ENCODE measurements at regions not wholly inside any gene's neighbourhood (a gene's known extent, or its start where the extent isn't known, plus 50 kb on each side); places are given as distances from the start of the nearest gene placed in this dataset.
A peak's percentile ranks its signal among the peaks of the same experiment; 100 is the strongest.

DNA sequence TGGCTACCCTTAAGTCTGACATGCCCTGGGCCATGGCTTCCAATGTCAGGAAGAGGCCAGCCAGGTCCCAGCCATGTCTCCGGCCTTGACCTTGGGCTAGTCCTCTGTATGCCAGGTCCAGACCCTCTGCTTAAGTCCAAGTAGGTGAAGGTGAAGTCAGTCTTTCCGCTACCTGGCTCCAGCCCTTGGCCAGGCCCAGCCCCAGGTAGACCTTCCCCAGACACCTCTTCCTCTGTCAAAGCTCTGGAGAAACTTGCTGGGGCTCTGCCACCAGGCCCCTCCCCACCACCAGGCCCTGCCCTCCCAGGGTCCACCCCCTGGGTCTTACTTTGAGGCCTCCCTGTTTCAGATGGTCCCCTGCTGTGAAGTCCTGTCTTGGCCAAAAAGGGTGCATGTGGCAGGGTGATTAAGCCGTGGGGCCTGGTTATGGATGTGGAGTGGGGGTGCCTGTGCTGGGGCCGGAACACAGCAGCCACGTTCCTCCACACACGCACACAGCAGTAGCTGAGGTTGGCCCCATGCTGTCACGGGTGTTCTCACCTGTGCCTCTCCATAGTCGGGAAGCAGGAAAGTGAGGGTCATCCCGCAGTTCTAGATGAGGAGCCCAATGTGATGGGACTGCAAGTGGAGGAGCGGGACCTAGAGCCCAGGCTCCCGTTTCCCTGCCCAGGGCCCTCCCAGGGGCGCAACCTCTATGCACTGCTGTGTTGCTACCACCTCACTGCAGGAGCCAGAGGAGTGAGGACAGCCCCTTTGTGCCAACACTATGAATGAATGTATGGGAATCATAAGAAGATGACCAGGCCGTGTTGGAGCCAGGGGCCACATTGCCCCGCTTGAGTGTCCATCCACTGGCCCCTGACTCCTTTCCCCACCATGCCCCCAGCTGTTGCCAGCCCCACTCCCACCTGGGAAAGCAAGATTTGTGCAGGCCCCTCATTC lies 72.2 kb downstream of the LINC01488 start:
- DNase-seq = no peak
- Histone ChIP-seq H3K27me3 (no peaks in the 10 kb centered on the region), H3K27ac (no peak overlapping the region), H3K36me3 (no peaks in the 10 kb centered on the region), H3K4me1 (no peaks in the 10 kb centered on the region), H3K9me3 (peaks cover 9 to 24% (median 14%) of the 10 kb centered on the region in 4 donors), H3K4me3 (no peak overlapping the region)
- WGBS, 2 donors = 91 to 93% methylated on average over 4 to 14 of the region's 14 CpGs
- peak in 1 of 2 donors; percentile 41 for ATAC-seq (ENCODE audit: low FRiP score in 2 of 2)
- TF ChIP-seq, protein P1, sequence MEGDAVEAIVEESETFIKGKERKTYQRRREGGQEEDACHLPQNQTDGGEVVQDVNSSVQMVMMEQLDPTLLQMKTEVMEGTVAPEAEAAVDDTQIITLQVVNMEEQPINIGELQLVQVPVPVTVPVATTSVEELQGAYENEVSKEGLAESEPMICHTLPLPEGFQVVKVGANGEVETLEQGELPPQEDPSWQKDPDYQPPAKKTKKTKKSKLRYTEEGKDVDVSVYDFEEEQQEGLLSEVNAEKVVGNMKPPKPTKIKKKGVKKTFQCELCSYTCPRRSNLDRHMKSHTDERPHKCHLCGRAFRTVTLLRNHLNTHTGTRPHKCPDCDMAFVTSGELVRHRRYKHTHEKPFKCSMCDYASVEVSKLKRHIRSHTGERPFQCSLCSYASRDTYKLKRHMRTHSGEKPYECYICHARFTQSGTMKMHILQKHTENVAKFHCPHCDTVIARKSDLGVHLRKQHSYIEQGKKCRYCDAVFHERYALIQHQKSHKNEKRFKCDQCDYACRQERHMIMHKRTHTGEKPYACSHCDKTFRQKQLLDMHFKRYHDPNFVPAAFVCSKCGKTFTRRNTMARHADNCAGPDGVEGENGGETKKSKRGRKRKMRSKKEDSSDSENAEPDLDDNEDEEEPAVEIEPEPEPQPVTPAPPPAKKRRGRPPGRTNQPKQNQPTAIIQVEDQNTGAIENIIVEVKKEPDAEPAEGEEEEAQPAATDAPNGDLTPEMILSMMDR (IDR thresholded peaks at IDR 0.05) = no peak
- TF ChIP-seq EP300 (IDR thresholded peaks at IDR 0.05) (no peak), POLR2AphosphoS5 (IDR thresholded peaks at IDR 0.05) (no peak), POLR2A (IDR thresholded peaks at IDR 0.05) (no peak)

DNA sequence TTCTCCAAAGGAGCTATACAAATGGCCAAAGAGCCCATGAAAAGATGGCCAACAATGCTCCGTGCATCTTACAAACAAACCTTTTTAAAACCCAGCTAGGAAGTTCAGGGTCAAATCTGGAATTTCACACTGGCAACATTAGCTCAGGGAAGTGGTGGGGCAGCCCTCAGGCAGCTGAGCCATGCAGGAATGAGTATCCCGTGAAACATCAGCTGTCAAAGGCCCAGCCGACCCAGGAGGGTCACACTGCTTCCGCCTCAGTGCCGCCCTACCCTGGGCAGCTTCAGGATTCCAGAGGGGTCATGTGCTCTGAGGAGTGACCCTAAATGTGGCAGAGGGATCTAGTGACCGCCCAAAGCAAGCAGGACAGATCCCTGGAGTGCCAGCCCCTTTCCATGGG lies 73.4 kb downstream of the LINC01488 start:
- no peaks in the 10 kb centered on the region for H3K27me3 ChIP-seq
- no peak overlapping the region for H3K4me3 ChIP-seq
- H3K4me1 ChIP-seq = no peaks in the 10 kb centered on the region
- ATAC-seq (ENCODE audit: low FRiP score in 2 of 2) (no peak), DNase-seq (no peak)
- H3K9me3 ChIP-seq = peaks cover under 1 to 17% (median 11%) of the 10 kb centered on the region in 4 donors
- H3K36me3 ChIP-seq = no peaks in the 10 kb centered on the region
- TF ChIP-seq, protein P1 (IDR thresholded peaks at IDR 0.05) = no peak
- no peak for TF ChIP-seq POLR2A (IDR thresholded peaks at IDR 0.05)
- TF ChIP-seq EP300 (IDR thresholded peaks at IDR 0.05) = no peak
- TF ChIP-seq POLR2AphosphoS5 (IDR thresholded peaks at IDR 0.05) = no peak
- WGBS, 2 donors = 88 to 94% methylated on average over 5 to 6 of the region's 6 CpGs
- H3K27ac ChIP-seq = no peak overlapping the region

DNA sequence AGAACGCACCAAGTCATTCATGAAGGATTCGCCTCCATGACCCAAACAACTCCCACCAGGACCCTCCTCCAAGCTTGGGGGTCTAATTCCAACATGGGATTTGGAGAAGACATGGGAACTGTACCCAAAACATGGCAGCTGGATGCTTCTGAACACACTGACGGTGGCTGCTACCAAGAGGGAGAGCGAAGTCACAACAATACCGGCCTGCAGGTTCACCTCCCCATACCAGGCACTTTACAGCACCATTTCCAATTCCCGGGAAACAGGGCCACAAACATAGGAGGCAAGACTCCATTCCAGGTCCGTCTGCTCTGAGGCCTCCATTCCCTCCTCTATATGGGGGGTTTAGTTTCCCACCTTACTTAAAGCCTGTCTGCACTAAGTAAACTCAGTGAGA lies 75.8 kb downstream of the LINC01488 start:
- no peak for DNase-seq
- TF ChIP-seq POLR2AphosphoS5 (IDR thresholded peaks at IDR 0.05) = no peak
- no peak for TF ChIP-seq POLR2A (IDR thresholded peaks at IDR 0.05)
- no peak for TF ChIP-seq EP300 (IDR thresholded peaks at IDR 0.05)
- TF ChIP-seq, protein P1 (IDR thresholded peaks at IDR 0.05) = no peak
- H3K36me3 ChIP-seq = no peaks in the 10 kb centered on the region
- no peak for ATAC-seq (ENCODE audit: low FRiP score in 2 of 2)
- no peaks in the 10 kb centered on the region for H3K4me1 ChIP-seq
- peaks cover 0 to 2% (median 0%) of the 10 kb centered on the region in 4 donors for H3K9me3 ChIP-seq
- H3K4me3 ChIP-seq = no peak overlapping the region
- H3K27me3 ChIP-seq = no peaks in the 10 kb centered on the region
- 94 to 96% methylated on average over 7 of the region's 7 CpGs for WGBS, 2 donors
- H3K27ac ChIP-seq = no peak overlapping the region

DNA sequence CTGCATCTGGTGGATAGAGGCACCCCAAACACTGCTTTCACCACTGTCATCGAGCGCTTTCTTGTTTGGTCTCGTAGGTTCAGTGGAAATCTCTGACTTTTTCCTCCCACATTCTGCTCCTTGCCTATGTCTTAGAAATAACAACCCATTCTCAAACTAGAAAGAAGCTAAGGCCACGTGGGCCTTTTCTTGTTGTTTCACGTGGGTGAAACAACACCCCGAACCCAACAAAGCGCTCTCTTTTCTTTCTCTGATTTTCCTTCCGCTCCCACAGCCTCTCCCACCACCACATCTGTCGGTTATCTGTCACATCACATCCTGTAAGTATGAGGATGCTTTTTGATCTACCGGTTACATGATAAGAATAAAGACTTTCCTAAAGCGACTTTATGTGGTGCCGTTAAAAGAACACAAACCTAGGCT lies 77.1 kb downstream of the LINC01488 start:
- TF ChIP-seq, protein P1 (IDR thresholded peaks at IDR 0.05) = no peak
- no peak for TF ChIP-seq EP300 (IDR thresholded peaks at IDR 0.05)
- TF ChIP-seq POLR2A (IDR thresholded peaks at IDR 0.05) = no peak
- TF ChIP-seq POLR2AphosphoS5 (IDR thresholded peaks at IDR 0.05) = no peak
- 60 to 66% methylated on average over 11 to 12 of the region's 12 CpGs for WGBS, 2 donors

More for the DNA sequence above, 77.1 kb downstream of the LINC01488 start:
- DNase-seq (no peak), ATAC-seq (ENCODE audit: low FRiP score in 2 of 2) (no peak)
- H3K9me3 ChIP-seq = peaks cover 0 to 3% (median 0%) of the 10 kb centered on the region in 4 donors
- no peak overlapping the region for H3K27ac ChIP-seq
- no peaks in the 10 kb centered on the region for H3K36me3 ChIP-seq
- H3K27me3 ChIP-seq = no peaks in the 10 kb centered on the region
- no peaks in the 10 kb centered on the region for H3K4me1 ChIP-seq
- H3K4me3 ChIP-seq = no peak overlapping the region
